IMR-90 (cell line): ENCODE measurements at regions not wholly inside any gene's neighbourhood (a gene's known extent, or its start where the extent isn't known, plus 50 kb on each side); places are given as distances from the start of the nearest gene placed in this dataset.

Source experiments
- ATAC-seq: fragments of 200-7000 bp; cut with Tn5 transposase; 2 replicates; pipeline ENCODE4 v1.9.1; 2020; ENCODE audit warnings: low read depth, mild to moderate bottlenecking, moderate library complexity
- BruUV-seq: library from RNA; stranded (reverse); fragments of 400-500 nt; replicated peaks from 2 replicates; lab custom pipeline; 2021; lab: Mats Ljungman, UMichigan
- CTCF ChIA-PET: fragments of 300-600 bp; formaldehyde crosslinking; extraction: SDS; loops from one replicate; lab custom pipeline; 2021; ENCODE audit warnings: antibody characterized with exemption; lab: Yijun Ruan, JAX
- POLR2A ChIA-PET: fragments of 300-600 bp; sonication (Branson Sonifier 250); formaldehyde crosslinking; loops from one replicate; lab custom pipeline; 2022; ENCODE audit warnings: antibody characterized with exemption; ENCODE audit not compliant: unreplicated experiment; lab: Charles Lee
- DNase-seq: peaks from one replicate; pipeline ENCODE4 v3.0.0; 2013
- H2AFZ ChIP-seq: replicated peaks from 2 replicates; pipeline ENCODE3; 2013; ENCODE audit warnings: low read length, mild to moderate bottlenecking; ENCODE audit not compliant: poor library complexity
- H2AK5ac ChIP-seq: 2 replicates; pipeline ENCODE4 v1.6.1; 2013; ENCODE audit warnings: low read depth, low read length, inconsistent platforms
- H2AK9ac ChIP-seq: replicated peaks from 2 replicates; pipeline ENCODE3; 2013; ENCODE audit warnings: mild to moderate bottlenecking, low read depth, low read length, moderate library complexity; ENCODE audit not compliant: poor library complexity
- H2BK120ac ChIP-seq: 2 replicates; pipeline ENCODE4 v1.6.1; 2013; ENCODE audit warnings: low read depth, low read length, inconsistent platforms
- H2BK15ac ChIP-seq: 3 replicates; pipeline ENCODE4 v1.6.1; 2013; ENCODE audit warnings: low read depth, low read length, inconsistent platforms
- H2BK20ac ChIP-seq: 2 replicates; pipeline ENCODE4 v1.6.1; 2013; ENCODE audit warnings: low read depth, mild to moderate bottlenecking, inconsistent platforms, low read length, moderate library complexity
- H2BK5ac ChIP-seq: 2 replicates; pipeline ENCODE4 v1.6.1; 2013; ENCODE audit warnings: mild to moderate bottlenecking, low read depth, low read length, inconsistent platforms; ENCODE audit not compliant: poor library complexity, severe bottlenecking
- H3K14ac ChIP-seq: replicated peaks from 2 replicates; pipeline ENCODE4 v1.6.1; 2013; ENCODE audit warnings: low read depth, low read length, inconsistent platforms
- H3K18ac ChIP-seq: 2 replicates; pipeline ENCODE4 v1.6.1; 2013; ENCODE audit warnings: low read depth, low read length, control low read depth
- H3K23ac ChIP-seq: 2 replicates; pipeline ENCODE4 v1.6.1; 2013; ENCODE audit warnings: low read depth, low read length, inconsistent platforms
- H3K27ac ChIP-seq: 2 replicates; pipeline ENCODE4 v1.5.1; 2013; ENCODE audit warnings: mild to moderate bottlenecking, control low read depth, low read length; ENCODE audit not compliant: insufficient read depth
- H3K27me3 ChIP-seq: 2 replicates; pipeline ENCODE4 v1.6.1; 2013; ENCODE audit warnings: low read length; ENCODE audit not compliant: control insufficient read depth, insufficient read depth
- H3K36me3 ChIP-seq: 2 replicates; pipeline ENCODE4 v1.6.1; 2013; ENCODE audit warnings: low read length, mixed read lengths; ENCODE audit not compliant: control insufficient read depth, insufficient read depth
- H3K4ac ChIP-seq: 2 replicates; pipeline ENCODE4 v1.6.1; 2013; ENCODE audit warnings: low read depth, low read length, inconsistent platforms
- H3K4me1 ChIP-seq: 2 replicates; pipeline ENCODE4 v1.6.1; 2013; ENCODE audit warnings: low read length, mixed read lengths; ENCODE audit not compliant: control insufficient read depth, insufficient read depth
- H3K4me2 ChIP-seq: 2 replicates; pipeline ENCODE4 v1.6.1; 2013; ENCODE audit warnings: low read depth, mild to moderate bottlenecking, control low read depth, low read length, moderate library complexity
- H3K4me3 ChIP-seq: 2 replicates; pipeline ENCODE4 v1.5.1; 2013; ENCODE audit warnings: low read depth, mild to moderate bottlenecking, control low read depth, low read length, moderate library complexity; ENCODE audit not compliant: insufficient read depth
- H3K56ac ChIP-seq: 2 replicates; pipeline ENCODE4 v1.6.1; 2013; ENCODE audit warnings: low read length, inconsistent platforms; ENCODE audit not compliant: insufficient read depth; ENCODE audit errors: extremely low read depth
- H3K79me1 ChIP-seq, 2 experiments: 2 replicates each; pipeline ENCODE4 v1.6.1; 2013; ENCODE audit warnings: low read length in 2 of 2, inconsistent platforms in 1 of 2, low read depth in 1 of 2
- H3K9ac ChIP-seq: 2 replicates; pipeline ENCODE4 v1.6.1; 2013; ENCODE audit warnings: low read depth, low read length, control low read depth
- H3K9me1 ChIP-seq: 2 replicates; pipeline ENCODE4 v1.6.1; 2013; ENCODE audit warnings: low read length, inconsistent platforms; ENCODE audit not compliant: insufficient read depth
- H3K9me3 ChIP-seq: 2 replicates; pipeline ENCODE4 v1.6.1; 2013; ENCODE audit warnings: low read length; ENCODE audit not compliant: control insufficient read depth, insufficient read depth
- H4K20me1 ChIP-seq: 2 replicates; pipeline ENCODE4 v1.6.1; 2013; ENCODE audit warnings: low read length, inconsistent platforms; ENCODE audit not compliant: insufficient read depth
- H4K5ac ChIP-seq: 2 replicates; pipeline ENCODE4 v1.6.1; 2013; ENCODE audit warnings: mild to moderate bottlenecking, low read depth, low read length, control low read depth
- H4K8ac ChIP-seq, 2 experiments: 2 replicates each; pipeline ENCODE4 v1.6.1; 2013; ENCODE audit warnings: low read depth in 2 of 2, low read length in 2 of 2, control low read depth in 1 of 2, inconsistent platforms in 1 of 2
- H4K91ac ChIP-seq: 2 replicates; pipeline ENCODE4 v1.6.1; 2013; ENCODE audit warnings: low read depth, low read length, inconsistent platforms; ENCODE audit not compliant: insufficient read depth
- CHD1 ChIP-seq: IDR thresholded peaks from 2 replicates; pipeline ENCODE4 v1.6.1; 2012; ENCODE audit warnings: low read depth, low read length, improper control_type of control experiment
- ELK1 ChIP-seq: fragments of 150-350 bp; IDR thresholded peaks from 2 replicates; pipeline ENCODE4 v1.6.1; 2016; ENCODE audit warnings: low read depth, mild to moderate bottlenecking, low read length, moderate library complexity, borderline replicate concordance
- MXI1 ChIP-seq: IDR thresholded peaks from 2 replicates; pipeline ENCODE4 v1.6.1; 2012; ENCODE audit warnings: low read depth, mild to moderate bottlenecking, low read length, moderate library complexity, borderline replicate concordance
- POLR2A ChIP-seq: IDR thresholded peaks from 2 replicates; pipeline ENCODE4 v1.6.1; 2012; ENCODE audit warnings: mild to moderate bottlenecking, low read depth, low read length
- RAD21 ChIP-seq: IDR thresholded peaks from 2 replicates; pipeline ENCODE4 v1.6.1; 2012; ENCODE audit warnings: low read length, improper control_type of control experiment
- RCOR1 ChIP-seq: IDR thresholded peaks from 2 replicates; pipeline ENCODE4 v1.6.1; 2012; ENCODE audit warnings: mild to moderate bottlenecking, low read length, improper control_type of control experiment; ENCODE audit not compliant: insufficient replicate concordance
- WGBS, 2 experiments: methylation state at CpG; one replicate each; pipeline versions ENCODE4 v1.1.5 to v1.1.7; 2013; ENCODE audit warnings: missing lambda C conversion rate in 2 of 2; ENCODE audit not compliant: insufficient read length in 1 of 2; ENCODE audit errors: extremely low coverage in 2 of 2; 5-methylcytosine and 5-hydroxymethylcytosine counted together
- dilution Hi-C: fragments of 300-500 bp; cut with HindIII; formaldehyde crosslinking; loops from one replicate; pipeline ENCODE4 v1.14.3; 2018; ENCODE audit warnings: low sequenced_read_pairs; ENCODE audit not compliant: unreplicated experiment
- in situ Hi-C: fragments of 300-500 bp; cut with MboI; formaldehyde crosslinking; loops from 3 replicates; pipeline ENCODE4 v1.14.3; 2019; ENCODE audit warnings: low sequenced_read_pairs, inconsistent platforms, mixed read lengths
- intact Hi-C: fragments of 100-400 bp; cut with micrococcal nuclease; formaldehyde crosslinking; loops from 2 replicates; pipeline ENCODE4 v1.10.0; 2022

- H3K56ac ChIP-seq: no peak overlapping the region
- H2BK120ac ChIP-seq: no peak overlapping the region
- H4K8ac ChIP-seq: no peak overlapping the region
- no peak overlapping the region for H3K9ac ChIP-seq
- peaks cover 12% of the 10 kb centered on the region for H3K27me3 ChIP-seq
- TF ChIP-seq ELK1 (no peak), RCOR1 (no peak), POLR2A (no peak), RAD21 (no peak), CHD1 (no peak), MXI1 (no peak)
- no peak overlapping the region for H2AK5ac ChIP-seq
- no peak overlapping the region for H3K23ac ChIP-seq
- H3K4me3 ChIP-seq: no peak overlapping the region
- no peak overlapping the region for H2BK20ac ChIP-seq
- H3K4ac ChIP-seq: no peak overlapping the region
- in situ Hi-C loops: no loop called here
- H3K36me3 ChIP-seq: no peaks in the 10 kb centered on the region
- H2AK9ac ChIP-seq: no peak overlapping the region
- H3K4me2 ChIP-seq: no peak overlapping the region
- no peaks in the 10 kb centered on the region for H3K79me1 ChIP-seq
- ChIA-PET CTCF (interaction anchor here (0.8 kb wide), 1 partner anchor 13 kb away, joined by 3 read pairs; no protein-coding TSS in a partner anchor), POLR2A (no interaction called here)
- intact Hi-C loops: no loop called here
- WGBS, 2 experiments: 67% methylated on average over 1 of the region's 4 CpGs; no CpG with 5 or more reads in 1 of the 2 experiments
- H4K20me1 ChIP-seq: no peaks in the 10 kb centered on the region
- H4K5ac ChIP-seq: no peak overlapping the region
- no peak overlapping the region for H4K91ac ChIP-seq
- H3K9me1 ChIP-seq: no peaks in the 10 kb centered on the region
- no peaks in the 10 kb centered on the region for H3K4me1 ChIP-seq
- ATAC-seq (no peak), DNase-seq (no peak)
- H3K18ac ChIP-seq: no peak overlapping the region
- dilution Hi-C loops: no loop called here
- H2BK5ac ChIP-seq: no peak overlapping the region
- H2AFZ ChIP-seq: no peak overlapping the region
- H2BK15ac ChIP-seq: no peak overlapping the region
- H3K27ac ChIP-seq: no peak overlapping the region
- no peak overlapping the region for H3K14ac ChIP-seq
- BruUV-seq: no TSS peak
- H3K9me3 ChIP-seq: no peaks in the 10 kb centered on the region
Measured at GRCh38 chr10:116001976-116002375, 271.0 kb downstream of the GFRA1 start.
